SU-DHL-6 (cell line): ENCODE measurements at regions not wholly inside any gene's neighbourhood (a gene's known extent, or its start where the extent isn't known, plus 50 kb on each side); places are given as distances from the start of the nearest gene placed in this dataset.

Experiments used
- EZH2phosphoT487 ChIP-seq: fragments of 200-600 bp; sonication (generic), shearing (Covaris generic); conservative IDR thresholded peaks from 2 replicates; pipeline ENCODE4 v1.6.1; 2018; ENCODE audit warnings: mild to moderate bottlenecking, antibody characterized with exemption, low read length, moderate library complexity, mixed read lengths
- TF ChIP-seq, protein P1 (sequence below): fragments of 200-600 bp; sonication (generic); IDR thresholded peaks from one replicate; pipeline ENCODE4 v1.5.1; 2017; ENCODE audit warnings: antibody characterized with exemption, mild to moderate bottlenecking, low read length, moderate library complexity; ENCODE audit not compliant: insufficient read depth, poor library complexity, severe bottlenecking

DNA sequence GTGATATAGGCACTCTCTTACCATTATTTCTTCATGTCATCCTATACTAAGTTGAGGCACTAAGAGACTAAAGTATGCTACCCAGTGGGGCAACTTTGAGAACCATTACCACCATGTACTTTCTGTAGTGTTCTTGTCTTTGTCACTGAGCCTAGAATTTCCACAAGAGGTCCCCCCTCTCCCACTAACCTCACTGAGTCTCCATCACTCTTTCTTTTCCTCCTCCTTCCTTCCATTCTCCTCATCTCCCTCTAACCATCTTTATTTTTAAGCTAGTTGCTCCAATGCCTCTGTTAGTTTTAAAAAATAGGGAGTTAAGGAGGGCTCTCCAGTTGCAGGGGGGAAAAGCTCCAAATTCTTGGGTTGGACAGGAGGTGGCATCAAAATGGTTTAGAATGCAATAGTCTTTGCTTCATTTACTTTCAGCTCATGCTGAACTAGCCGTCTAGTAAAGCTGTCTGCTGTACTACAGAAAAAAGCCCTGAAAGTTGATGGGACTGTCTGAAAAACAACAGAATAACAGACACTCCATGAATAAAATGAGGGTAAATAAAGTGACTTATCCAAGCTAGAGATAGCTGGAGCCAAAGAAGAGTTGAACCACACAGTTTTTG, 85.1 kb upstream of the MYRIP start:
- TF ChIP-seq, protein P1, sequence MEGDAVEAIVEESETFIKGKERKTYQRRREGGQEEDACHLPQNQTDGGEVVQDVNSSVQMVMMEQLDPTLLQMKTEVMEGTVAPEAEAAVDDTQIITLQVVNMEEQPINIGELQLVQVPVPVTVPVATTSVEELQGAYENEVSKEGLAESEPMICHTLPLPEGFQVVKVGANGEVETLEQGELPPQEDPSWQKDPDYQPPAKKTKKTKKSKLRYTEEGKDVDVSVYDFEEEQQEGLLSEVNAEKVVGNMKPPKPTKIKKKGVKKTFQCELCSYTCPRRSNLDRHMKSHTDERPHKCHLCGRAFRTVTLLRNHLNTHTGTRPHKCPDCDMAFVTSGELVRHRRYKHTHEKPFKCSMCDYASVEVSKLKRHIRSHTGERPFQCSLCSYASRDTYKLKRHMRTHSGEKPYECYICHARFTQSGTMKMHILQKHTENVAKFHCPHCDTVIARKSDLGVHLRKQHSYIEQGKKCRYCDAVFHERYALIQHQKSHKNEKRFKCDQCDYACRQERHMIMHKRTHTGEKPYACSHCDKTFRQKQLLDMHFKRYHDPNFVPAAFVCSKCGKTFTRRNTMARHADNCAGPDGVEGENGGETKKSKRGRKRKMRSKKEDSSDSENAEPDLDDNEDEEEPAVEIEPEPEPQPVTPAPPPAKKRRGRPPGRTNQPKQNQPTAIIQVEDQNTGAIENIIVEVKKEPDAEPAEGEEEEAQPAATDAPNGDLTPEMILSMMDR = no peak
- no peak for TF ChIP-seq EZH2phosphoT487
